ENCODE measurements at regions not wholly inside any gene's neighbourhood (a gene's known extent, or its start where the extent isn't known, plus 50 kb on each side); places are given as distances from the start of the nearest gene placed in this dataset.

GRCh38 chr5:114120166-114120565, 241.7 kb upstream of the KCNN2 start:
- TF ChIP-seq, protein P1, sequence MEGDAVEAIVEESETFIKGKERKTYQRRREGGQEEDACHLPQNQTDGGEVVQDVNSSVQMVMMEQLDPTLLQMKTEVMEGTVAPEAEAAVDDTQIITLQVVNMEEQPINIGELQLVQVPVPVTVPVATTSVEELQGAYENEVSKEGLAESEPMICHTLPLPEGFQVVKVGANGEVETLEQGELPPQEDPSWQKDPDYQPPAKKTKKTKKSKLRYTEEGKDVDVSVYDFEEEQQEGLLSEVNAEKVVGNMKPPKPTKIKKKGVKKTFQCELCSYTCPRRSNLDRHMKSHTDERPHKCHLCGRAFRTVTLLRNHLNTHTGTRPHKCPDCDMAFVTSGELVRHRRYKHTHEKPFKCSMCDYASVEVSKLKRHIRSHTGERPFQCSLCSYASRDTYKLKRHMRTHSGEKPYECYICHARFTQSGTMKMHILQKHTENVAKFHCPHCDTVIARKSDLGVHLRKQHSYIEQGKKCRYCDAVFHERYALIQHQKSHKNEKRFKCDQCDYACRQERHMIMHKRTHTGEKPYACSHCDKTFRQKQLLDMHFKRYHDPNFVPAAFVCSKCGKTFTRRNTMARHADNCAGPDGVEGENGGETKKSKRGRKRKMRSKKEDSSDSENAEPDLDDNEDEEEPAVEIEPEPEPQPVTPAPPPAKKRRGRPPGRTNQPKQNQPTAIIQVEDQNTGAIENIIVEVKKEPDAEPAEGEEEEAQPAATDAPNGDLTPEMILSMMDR (IDR thresholded peaks at IDR 0.05) = no peak
- no peak for TF ChIP-seq POLR2A (IDR thresholded peaks at IDR 0.05)
- no peak for TF ChIP-seq POLR2AphosphoS5 (IDR thresholded peaks at IDR 0.05)

Data from breast epithelium (tissue), 3 donors.